Liver (tissue), 8 donors: ENCODE measurements at regions not wholly inside any gene's neighbourhood (a gene's known extent, or its start where the extent isn't known, plus 50 kb on each side); places are given as distances from the start of the nearest gene placed in this dataset.

Experiments used
- DNase-seq: peaks from one replicate; pipeline ENCODE4 v3.0.0-alpha.2; 2017; ENCODE audit warnings: low spot score
- H3K27ac ChIP-seq, 2 donors: one replicate each; pipeline ENCODE4 v1.7.0; 2013; ENCODE audit warnings: inconsistent platforms in 2 of 2, low read length in 2 of 2, control low read depth in 1 of 2, low read depth in 1 of 2, mild to moderate bottlenecking in 1 of 2
- H3K27me3 ChIP-seq, 4 donors: one replicate each; pipeline versions ENCODE4 v1.6.1 to v1.7.0; 2013; ENCODE audit warnings: low read length in 3 of 4, inconsistent platforms in 1 of 4, mild to moderate bottlenecking in 1 of 4, moderate library complexity in 1 of 4; ENCODE audit not compliant: control insufficient read depth in 4 of 4, insufficient read depth in 4 of 4
- H3K36me3 ChIP-seq, 4 donors: one replicate each; pipeline versions ENCODE4 v1.6.1 to v1.7.0; 2013; ENCODE audit warnings: low read length in 3 of 4, mild to moderate bottlenecking in 3 of 4, low read depth in 1 of 4, moderate library complexity in 1 of 4; ENCODE audit not compliant: control insufficient read depth in 4 of 4, insufficient read depth in 3 of 4
- H3K4me1 ChIP-seq, 4 donors: one replicate each; pipeline versions ENCODE4 v1.6.1 to v1.7.0; 2013; ENCODE audit warnings: low read length in 3 of 4, mild to moderate bottlenecking in 3 of 4, moderate library complexity in 1 of 4; ENCODE audit not compliant: control insufficient read depth in 4 of 4, insufficient read depth in 4 of 4
- H3K4me3 ChIP-seq, 3 donors: one replicate each; pipeline versions ENCODE4 v1.6.1 to v1.7.0; 2013; ENCODE audit warnings: low read length in 3 of 3, control low read depth in 1 of 3, low read depth in 1 of 3, mild to moderate bottlenecking in 1 of 3
- H3K9ac ChIP-seq, 2 donors: one replicate each; pipeline ENCODE4 v1.7.0; 2013; ENCODE audit warnings: low read length in 2 of 2, mild to moderate bottlenecking in 2 of 2, moderate library complexity in 2 of 2, control low read depth in 1 of 2, low read depth in 1 of 2
- H3K9me3 ChIP-seq, 4 donors: one replicate each; pipeline versions ENCODE4 v1.6.1 to v1.7.0; 2013; ENCODE audit warnings: low read length in 3 of 4; ENCODE audit not compliant: control insufficient read depth in 4 of 4
- ATF3 ChIP-seq: IDR thresholded peaks from 2 replicates; pipeline ENCODE4 v1.6.1; 2016; ENCODE audit warnings: antibody characterized with exemption
- CTCF ChIP-seq: fragments of 150-350 bp; IDR thresholded peaks from 2 replicates; pipeline ENCODE4 v1.5.1; 2017; ENCODE audit warnings: improper control_type of control experiment, low read depth, low read length; ENCODE audit not compliant: missing input control
- EGR1 ChIP-seq, 2 donors: IDR thresholded peaks; 2 replicates each; pipeline ENCODE4 v1.6.1; 2016 to 2018; ENCODE audit warnings: antibody characterized with exemption in 2 of 2, low read depth in 2 of 2
- FOXA1 ChIP-seq: IDR thresholded peaks from 2 replicates; pipeline ENCODE4 v1.6.1; 2016; ENCODE audit warnings: antibody characterized with exemption
- FOXA2 ChIP-seq: IDR thresholded peaks from 2 replicates; pipeline ENCODE4 v1.6.1; 2016; ENCODE audit warnings: antibody characterized with exemption
- GABPA ChIP-seq, 2 donors: IDR thresholded peaks in 1 of 2; conservative IDR thresholded peaks in 1 of 2; 2 replicates each; pipeline ENCODE4 v1.6.1; 2016; ENCODE audit warnings: antibody characterized with exemption in 2 of 2, mild to moderate bottlenecking in 1 of 2, moderate library complexity in 1 of 2
- HNF4A ChIP-seq, 2 donors: conservative IDR thresholded peaks; 2 replicates each; pipeline ENCODE4 v1.6.1; 2016; ENCODE audit warnings: antibody characterized with exemption in 2 of 2, mild to moderate bottlenecking in 2 of 2
- HNF4G ChIP-seq: IDR thresholded peaks from 2 replicates; pipeline ENCODE4 v1.6.1; 2016; ENCODE audit warnings: antibody characterized with exemption
- JUND ChIP-seq, 2 donors: IDR thresholded peaks; 2 replicates each; pipeline ENCODE4 v1.6.1; 2016; ENCODE audit warnings: antibody characterized with exemption in 2 of 2
- MAX ChIP-seq: IDR thresholded peaks from 2 replicates; pipeline ENCODE4 v1.6.1; 2016; ENCODE audit warnings: antibody characterized with exemption
- NR2F2 ChIP-seq: IDR thresholded peaks from 2 replicates; pipeline ENCODE4 v1.6.1; 2016; ENCODE audit warnings: antibody characterized with exemption
- RAD21 ChIP-seq, 2 donors: IDR thresholded peaks; 2 replicates each; pipeline ENCODE4 v1.6.1; 2016; ENCODE audit warnings: antibody characterized with exemption in 2 of 2, mild to moderate bottlenecking in 2 of 2
- REST ChIP-seq: IDR thresholded peaks from 2 replicates; pipeline ENCODE4 v1.6.1; 2016; ENCODE audit warnings: antibody characterized with exemption, mild to moderate bottlenecking
- RXRA ChIP-seq, 2 donors: IDR thresholded peaks; 2 replicates each; pipeline ENCODE4 v1.6.1; 2017 to 2018; ENCODE audit warnings: antibody characterized with exemption in 2 of 2, mild to moderate bottlenecking in 1 of 2
- SP1 ChIP-seq: IDR thresholded peaks from 2 replicates; pipeline ENCODE4 v1.6.1; 2018; ENCODE audit warnings: antibody characterized with exemption, mild to moderate bottlenecking
- TAF1 ChIP-seq: conservative IDR thresholded peaks from 2 replicates; pipeline ENCODE4 v1.6.1; 2016; ENCODE audit warnings: antibody characterized with exemption, mild to moderate bottlenecking
- YY1 ChIP-seq: IDR thresholded peaks from 2 replicates; pipeline ENCODE4 v1.6.1; 2016; ENCODE audit warnings: antibody characterized with exemption, mild to moderate bottlenecking
- ZBTB33 ChIP-seq: IDR thresholded peaks from 2 replicates; pipeline ENCODE4 v1.6.1; 2016; ENCODE audit warnings: antibody characterized with exemption
- WGBS: extraction: QIAGEN DNeasy Blood & Tissue Kit; methylation state at CpG from one replicate; pipeline ENCODE4 v1.1.7; 2013; 5-methylcytosine and 5-hydroxymethylcytosine counted together
- donor health status: healthy.
- donor health status: healthy.
- donor health status: healthy.
- donor health status: healthy.
- donor health status: healthy.

- 90% methylated on average over 2 of the region's 2 CpGs for whole genome bisulfite sequencing
- H3K36me3 ChIP-seq, result no peaks in the 10 kb centered on the region
- DNase-seq, result no peak
- H3K4me3 ChIP-seq, result no peak overlapping the region
- TF ChIP-seq RXRA (IDR thresholded peaks at IDR 0.05) (no peak), MAX (no peak), EGR1 (IDR thresholded peaks at IDR 0.05; ENCODE audit: low read depth in 2 of 2) (no peak), REST (no peak), HNF4G (no peak), TAF1 (no peak), ATF3 (no peak), GABPA (IDR thresholded peaks at IDR 0.05 in 1 of 2, conservative IDR thresholded peaks at IDR 0.05 in 1 of 2) (no peak), NR2F2 (no peak), SP1 (no peak), ZBTB33 (no peak), RAD21 (IDR thresholded peaks at IDR 0.05) (no peak), JUND (IDR thresholded peaks at IDR 0.05) (no peak), FOXA2 (no peak), HNF4A (conservative IDR thresholded peaks at IDR 0.05) (no peak), YY1 (no peak), CTCF (no peak), FOXA1 (no peak)
- H3K9ac ChIP-seq, result no peak overlapping the region
- H3K27ac ChIP-seq, result no peak overlapping the region
- no peaks in the 10 kb centered on the region for H3K27me3 ChIP-seq
- no peaks in the 10 kb centered on the region for H3K9me3 ChIP-seq
- peaks cover 0 to 8% (median 0%) of the 10 kb centered on the region in 4 donors for H3K4me1 ChIP-seq
Measured at GRCh38 chr13:102452836-102453235, 51.0 kb upstream of the FGF14 start.
